H1 (cell line): ENCODE measurements at regions not wholly inside any gene's neighbourhood (a gene's known extent, or its start where the extent isn't known, plus 50 kb on each side); places are given as distances from the start of the nearest gene placed in this dataset.

ENCODE experiments used
- CTCF ChIA-PET: fragments of 300-600 bp; sonication (Branson Sonifier 250); formaldehyde crosslinking; loops from one replicate; lab custom pipeline; 2021; ENCODE audit not compliant: partially characterized antibody; lab: Charles Lee
- POLR2A ChIA-PET: fragments of 300-600 bp; sonication (Branson Sonifier 250); formaldehyde crosslinking; loops from one replicate; lab custom pipeline; 2021; ENCODE audit warnings: inconsistent platforms; ENCODE audit not compliant: partially characterized antibody; lab: Charles Lee
- DNase-seq, 2 experiments: peaks; one replicate each; pipeline versions ENCODE4 v3.0.0 to v3.0.0-alpha.2; 2010 to 2022; ENCODE audit warnings: low spot score in 2 of 2, low read depth in 1 of 2, mixed read lengths in 1 of 2
- FAIRE-seq: peaks from 2 replicates; lab custom pipeline; 2011; peaks lifted over from hg19 to GRCh38; lab: Jason Lieb, UNC
- H2AFZ ChIP-seq: 2 replicates; pipeline ENCODE4 v1.8.1; 2012; ENCODE audit warnings: low read length, inconsistent platforms
- H2AK5ac ChIP-seq: 2 replicates; pipeline ENCODE4 v1.6.1; 2013; ENCODE audit warnings: low read depth, low read length
- H2BK120ac ChIP-seq: replicated peaks from 2 replicates; pipeline ENCODE3; 2013; ENCODE audit warnings: low read depth, low read length, inconsistent platforms
- H2BK12ac ChIP-seq: 2 replicates; pipeline ENCODE4 v1.6.1; 2013; ENCODE audit warnings: low read depth, low read length
- H2BK15ac ChIP-seq: 2 replicates; pipeline ENCODE4 v1.6.1; 2013; ENCODE audit warnings: low read length
- H2BK20ac ChIP-seq: 2 replicates; pipeline ENCODE4 v1.6.1; 2013; ENCODE audit warnings: low read length
- H2BK5ac ChIP-seq: 2 replicates; pipeline ENCODE4 v1.6.1; 2013; ENCODE audit warnings: low read depth, low read length
- H3K14ac ChIP-seq: 2 replicates; pipeline ENCODE4 v1.6.1; 2013; ENCODE audit warnings: inconsistent platforms; ENCODE audit not compliant: insufficient read length
- H3K18ac ChIP-seq: 2 replicates; pipeline ENCODE4 v1.6.1; 2013; ENCODE audit warnings: low read length; ENCODE audit errors: extremely low read depth
- H3K23ac ChIP-seq: 2 replicates; pipeline ENCODE4 v1.6.1; 2013; ENCODE audit warnings: inconsistent platforms; ENCODE audit not compliant: insufficient read length
- H3K23me2 ChIP-seq: 2 replicates; pipeline ENCODE4 v1.6.1; 2013; ENCODE audit warnings: low read depth, low read length
- H3K27ac ChIP-seq: 2 replicates; pipeline ENCODE4 v1.6.1; 2011; ENCODE audit warnings: low read depth, low read length, inconsistent platforms
- H3K27me3 ChIP-seq, 4 experiments: replicated peaks in 1 of 4; 1 replicate in 1 of 4; 2 replicates in 3 of 4; pipeline versions ENCODE4 v1.6.1 to v1.8.1; 2011 to 2013; ENCODE audit warnings: low read length in 3 of 4, mild to moderate bottlenecking in 3 of 4, inconsistent platforms in 2 of 4, mixed read lengths in 2 of 4, moderate library complexity in 1 of 4; ENCODE audit not compliant: control insufficient read depth in 3 of 4, insufficient read depth in 3 of 4; ENCODE audit errors: extremely low read depth in 1 of 4
- H3K36me3 ChIP-seq, 4 experiments: 2 replicates each; pipeline versions ENCODE4 v1.6.1 to v1.8.1; 2011 to 2013; ENCODE audit warnings: mild to moderate bottlenecking in 4 of 4, low read length in 3 of 4, moderate library complexity in 2 of 4, control low read depth in 1 of 4, inconsistent platforms in 1 of 4; ENCODE audit not compliant: insufficient read depth in 4 of 4, control insufficient read depth in 2 of 4
- H3K4ac ChIP-seq: replicated peaks from 2 replicates; pipeline ENCODE3; 2013; ENCODE audit warnings: low read length, low read depth, mixed read lengths, inconsistent platforms; ENCODE audit not compliant: insufficient read length
- H3K4me1 ChIP-seq, 4 experiments: replicated peaks in 1 of 4; 1 replicate in 1 of 4; 2 replicates in 3 of 4; pipeline versions ENCODE4 v1.6.1 to v1.8.1; 2011 to 2013; ENCODE audit warnings: low read length in 3 of 4, inconsistent platforms in 2 of 4, mixed read lengths in 1 of 4; ENCODE audit not compliant: insufficient read depth in 4 of 4, control insufficient read depth in 3 of 4
- H3K4me2 ChIP-seq, 2 experiments: 2 replicates each; pipeline versions ENCODE4 v1.6.1 to v1.8.1; 2011 to 2013; ENCODE audit warnings: low read depth in 2 of 2, low read length in 2 of 2, control low read depth in 1 of 2, inconsistent platforms in 1 of 2, mild to moderate bottlenecking in 1 of 2; ENCODE audit not compliant: insufficient read depth in 1 of 2
- H3K4me3 ChIP-seq, 4 experiments: fragments of 200-600, 300-600 bp in 1 of 4; sonication (generic), shearing (Covaris generic), sonication (Bioruptor Twin) in 1 of 4; 2 replicates each; pipeline versions ENCODE4 v1.5.1 to v1.8.1; 2011 to 2016; ENCODE audit warnings: low read length in 4 of 4, low read depth in 3 of 4, control low read depth in 2 of 4, inconsistent platforms in 2 of 4, mild to moderate bottlenecking in 2 of 4, mixed read lengths in 1 of 4, moderate library complexity in 1 of 4; ENCODE audit not compliant: insufficient read depth in 2 of 4; ENCODE audit errors: extremely low read depth in 1 of 4
- H3K56ac ChIP-seq: replicated peaks from 2 replicates; pipeline ENCODE3; 2013; ENCODE audit warnings: low read depth, mild to moderate bottlenecking, mixed read lengths, low read length, inconsistent platforms; ENCODE audit not compliant: insufficient read length
- H3K79me1 ChIP-seq: 2 replicates; pipeline ENCODE4 v1.6.1; 2013; ENCODE audit warnings: low read depth, low read length, control low read depth
- H3K79me2 ChIP-seq, 2 experiments: 2 replicates each; pipeline versions ENCODE4 v1.6.1 to v1.8.1; 2012 to 2013; ENCODE audit warnings: low read length in 2 of 2, mild to moderate bottlenecking in 2 of 2, inconsistent platforms in 1 of 2; ENCODE audit not compliant: insufficient read depth in 2 of 2, control insufficient read depth in 1 of 2
- H3K9ac ChIP-seq, 4 experiments: replicated peaks in 1 of 4; 1 replicate in 1 of 4; 2 replicates in 3 of 4; pipeline versions ENCODE4 v1.6.1 to v1.8.1; 2011 to 2013; ENCODE audit warnings: low read depth in 3 of 4, low read length in 3 of 4, control low read depth in 2 of 4, mild to moderate bottlenecking in 2 of 4, moderate library complexity in 2 of 4, inconsistent platforms in 1 of 4; ENCODE audit errors: extremely low read depth in 1 of 4
- H3K9me3 ChIP-seq, 2 experiments: 2 replicates each; pipeline versions ENCODE4 v1.6.1 to v1.8.1; 2012 to 2013; ENCODE audit warnings: mild to moderate bottlenecking in 2 of 2, moderate library complexity in 2 of 2, control low read depth in 1 of 2, inconsistent platforms in 1 of 2, low read depth in 1 of 2, low read length in 1 of 2, mixed read lengths in 1 of 2; ENCODE audit not compliant: insufficient read depth in 2 of 2
- H4K20me1 ChIP-seq, 2 experiments: replicated peaks in 1 of 2; 2 replicates each; pipeline versions ENCODE3 to v1.8.1; 2011 to 2013; ENCODE audit warnings: inconsistent platforms in 2 of 2, low read length in 2 of 2, mild to moderate bottlenecking in 1 of 2; ENCODE audit not compliant: insufficient read depth in 2 of 2, control insufficient read depth in 1 of 2
- H4K5ac ChIP-seq: 2 replicates; pipeline ENCODE4 v1.6.1; 2013; ENCODE audit warnings: low read length, low read depth, mixed read lengths, inconsistent platforms; ENCODE audit not compliant: insufficient read length
- H4K8ac ChIP-seq: 2 replicates; pipeline ENCODE4 v1.8.0; 2013; ENCODE audit warnings: mild to moderate bottlenecking, moderate library complexity, low read length, inconsistent platforms; ENCODE audit not compliant: insufficient read depth; ENCODE audit errors: extremely low read depth
- H4K91ac ChIP-seq: replicated peaks from 2 replicates; pipeline ENCODE3; 2013; ENCODE audit warnings: low read length, mixed read lengths, inconsistent platforms; ENCODE audit not compliant: insufficient read length
- ASH2L ChIP-seq: fragments of 200-600, 300-600 bp; sonication (generic); IDR thresholded peaks from one replicate; pipeline ENCODE4 v1.7.1; 2017; ENCODE audit warnings: low read length
- CHD2 ChIP-seq: IDR thresholded peaks from 2 replicates; pipeline ENCODE4 v1.6.1; 2012; ENCODE audit warnings: low read length, improper control_type of control experiment
- EZH2 ChIP-seq: fragments of 200-600 bp; sonication (generic); IDR thresholded peaks from 2 replicates; pipeline ENCODE4 v1.7.1; 2012; ENCODE audit warnings: low read depth, mild to moderate bottlenecking, moderate library complexity, low read length, inconsistent platforms; ENCODE audit not compliant: severe bottlenecking
- KDM5A ChIP-seq: fragments of 200-600 bp; IDR thresholded peaks from 2 replicates; pipeline ENCODE4 v1.7.1; 2012; ENCODE audit warnings: mild to moderate bottlenecking, low read length, inconsistent platforms, mixed read lengths
- POU5F1 ChIP-seq: IDR thresholded peaks from 2 replicates; pipeline ENCODE4 v1.6.1; 2011; ENCODE audit warnings: low read depth, mild to moderate bottlenecking, low read length, moderate library complexity
- RBBP5 ChIP-seq: IDR thresholded peaks from 2 replicates; pipeline ENCODE4 v1.7.1; 2012; ENCODE audit warnings: low read depth, mild to moderate bottlenecking, inconsistent platforms, low read length, moderate library complexity, borderline replicate concordance
- SIX5 ChIP-seq: IDR thresholded peaks from 2 replicates; pipeline ENCODE4 v1.6.1; 2011; ENCODE audit warnings: mild to moderate bottlenecking, low read depth, low read length
- SP1 ChIP-seq: IDR thresholded peaks from 2 replicates; pipeline ENCODE4 v1.6.1; 2011; ENCODE audit warnings: low read depth, low read length
- SUZ12 ChIP-seq: fragments of 200-600 bp; sonication (generic); IDR thresholded peaks from 2 replicates; pipeline ENCODE4 v1.6.1; 2012; ENCODE audit warnings: mild to moderate bottlenecking, inconsistent platforms, low read length, moderate library complexity, mixed read lengths
- TAF1 ChIP-seq: IDR thresholded peaks from 2 replicates; pipeline ENCODE4 v1.6.1; 2011; ENCODE audit warnings: mild to moderate bottlenecking, low read depth, low read length
- WGBS, 2 experiments: shearing (Covaris generic) in 1 of 2; methylation state at CpG; one replicate each; pipeline versions ENCODE4 v1.1.6 to v1.1.7; 2013 to 2015; ENCODE audit warnings: low lambda C conversion rate in 2 of 2, mixed read lengths in 2 of 2, inconsistent platforms in 1 of 2, low coverage in 1 of 2, missing lambda C conversion rate in 1 of 2; ENCODE audit not compliant: insufficient replicate concordance in 2 of 2, insufficient coverage in 1 of 2, insufficient read length in 1 of 2; ENCODE audit errors: extremely low coverage in 1 of 2, missing lambda C conversion rate in 1 of 2; 5-methylcytosine and 5-hydroxymethylcytosine counted together
- TF ChIP-seq, protein P1 (sequence below): IDR thresholded peaks from 2 replicates; pipeline ENCODE4 v1.6.1; 2012; ENCODE audit warnings: inconsistent platforms
- TF ChIP-seq, protein P2 (sequence below): IDR thresholded peaks from 2 replicates; pipeline ENCODE4 v1.6.1; 2012; ENCODE audit warnings: inconsistent platforms

DNA sequence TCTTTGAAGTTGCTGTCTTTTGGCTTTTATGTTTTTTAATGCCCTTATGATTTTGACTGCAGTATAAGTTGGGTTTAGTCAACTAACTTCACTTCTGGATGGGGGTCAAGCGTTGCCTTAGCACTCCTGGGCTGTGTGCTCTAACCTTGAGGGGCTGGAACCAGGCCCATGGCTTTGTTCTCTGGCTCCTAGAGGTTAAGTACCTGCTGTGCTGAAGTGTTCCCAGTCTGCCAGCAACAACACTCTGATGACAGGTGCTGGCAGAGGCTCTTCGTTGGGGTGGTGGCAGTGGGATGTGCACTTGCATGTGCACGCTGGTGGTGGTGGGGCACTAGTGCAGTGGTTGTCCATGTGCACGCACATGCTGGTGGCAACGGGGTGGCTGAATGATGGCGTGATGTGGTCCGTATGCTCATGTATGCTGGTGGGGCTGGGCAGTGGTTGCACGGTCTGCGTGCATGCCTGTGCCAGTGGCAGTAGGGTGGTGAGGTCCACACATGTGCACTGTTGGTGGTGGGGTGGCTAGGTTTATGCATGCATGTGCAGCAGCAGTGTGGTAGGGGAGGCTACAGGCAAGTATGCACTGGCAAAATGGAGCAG is 447.8 kb upstream of the GOT2 start:
- Histone ChIP-seq H3K56ac (no peak overlapping the region), H2AK5ac (no peak overlapping the region), H4K91ac (peak overlapping the region; percentile 42), H3K36me3 (no peaks in the 10 kb centered on the region), H4K5ac (no peak overlapping the region), H3K14ac (no peak overlapping the region), H2BK20ac (no peak overlapping the region), H3K4me1 (peaks cover 0 to 3% (median under 1%) of the 10 kb centered on the region in 4 experiments; a peak in 2 of 7 replicates), H3K9ac (no peak overlapping the region), H3K79me1 (no peaks in the 10 kb centered on the region), H3K4me3 (no peak overlapping the region), H3K4ac (no peak overlapping the region), H3K23me2 (no peaks in the 10 kb centered on the region), H2BK15ac (0 out of 2 replicates have a peak overlapping the region, but pooled peaks have one; percentile 72), H4K8ac (no peak overlapping the region), H2BK12ac (peak overlapping the region; percentile 80; the same call in 1 of the 2 replicates), H3K4me2 (no peak overlapping the region), H3K9me3 (no peaks in the 10 kb centered on the region), H3K27ac (no peak overlapping the region), H3K23ac (no peak overlapping the region), H2BK5ac (peak overlapping the region; percentile 52; the same call in 1 of the 2 replicates), H3K27me3 (no peaks in the 10 kb centered on the region), H2BK120ac (no peak overlapping the region), H2AFZ (no peak overlapping the region), H3K79me2 (no peaks in the 10 kb centered on the region), H3K18ac (no peak overlapping the region), H4K20me1 (no peaks in the 10 kb centered on the region)
- no peak for FAIRE-seq
- TF ChIP-seq RBBP5, result no peak
- no peak for TF ChIP-seq ASH2L
- TF ChIP-seq SP1, result no peak
- TF ChIP-seq EZH2, result no peak
- no peak for TF ChIP-seq SIX5
- TF ChIP-seq, protein P1, sequence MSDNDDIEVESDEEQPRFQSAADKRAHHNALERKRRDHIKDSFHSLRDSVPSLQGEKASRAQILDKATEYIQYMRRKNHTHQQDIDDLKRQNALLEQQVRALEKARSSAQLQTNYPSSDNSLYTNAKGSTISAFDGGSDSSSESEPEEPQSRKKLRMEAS, result no peak
- TF ChIP-seq TAF1, result no peak
- no peak for TF ChIP-seq CHD2
- TF ChIP-seq, protein P2, sequence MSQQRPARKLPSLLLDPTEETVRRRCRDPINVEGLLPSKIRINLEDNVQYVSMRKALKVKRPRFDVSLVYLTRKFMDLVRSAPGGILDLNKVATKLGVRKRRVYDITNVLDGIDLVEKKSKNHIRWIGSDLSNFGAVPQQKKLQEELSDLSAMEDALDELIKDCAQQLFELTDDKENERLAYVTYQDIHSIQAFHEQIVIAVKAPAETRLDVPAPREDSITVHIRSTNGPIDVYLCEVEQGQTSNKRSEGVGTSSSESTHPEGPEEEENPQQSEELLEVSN, result no peak
- TF ChIP-seq SUZ12, result no peak
- TF ChIP-seq POU5F1, result no peak
- TF ChIP-seq KDM5A, result no peak
- ChIA-PET CTCF (interaction anchor here (2.8 kb wide), 1 partner anchor 10 kb away, joined by 16 read pairs; no protein-coding TSS in a partner anchor), POLR2A (no interaction called here)
- 92% methylated on average over 9 of the region's 9 CpGs; no CpG with 5 or more reads in 1 of the 2 experiments for WGBS, 2 experiments
- no peak for DNase-seq
